ENCODE measurements at regions not wholly inside any gene's neighbourhood (a gene's known extent, or its start where the extent isn't known, plus 50 kb on each side); places are given as distances from the start of the nearest gene placed in this dataset.

DNA sequence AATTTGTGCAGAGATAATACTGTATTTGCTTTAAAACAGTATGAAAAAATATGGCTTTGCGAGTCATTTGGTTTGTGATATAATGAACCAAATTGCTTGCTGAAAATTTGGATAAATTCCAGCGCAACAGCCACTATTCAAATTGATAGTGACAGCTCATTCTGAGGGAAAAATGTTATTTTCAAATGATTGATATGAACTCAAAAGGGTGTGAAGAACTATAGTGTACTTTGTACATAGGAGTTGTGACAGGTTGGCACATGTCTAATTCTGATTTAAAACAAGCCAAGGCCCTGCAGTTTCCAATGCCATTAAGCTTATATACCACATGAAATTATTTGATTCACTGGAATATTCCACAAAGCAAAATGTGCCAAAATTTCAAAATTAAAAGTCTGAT lies 1628.9 kb upstream of the AGA start:
- TF ChIP-seq CTCF (conservative IDR thresholded peaks at IDR 0.05; ENCODE audit: low read depth, low read length) (no peak), EZH2 (IDR thresholded peaks at IDR 0.05; ENCODE audit: borderline replicate concordance, low read depth, low read length, poor library complexity, severe bottlenecking) (no peak)
